Transverse colon (tissue), 3 donors: ENCODE measurements at regions not wholly inside any gene's neighbourhood (a gene's known extent, or its start where the extent isn't known, plus 50 kb on each side); places are given as distances from the start of the nearest gene placed in this dataset.

Experiments used
- POLR2A ChIP-seq: fragments of 450-650 bp; IDR thresholded peaks from one replicate; pipeline ENCODE4 v1.6.1; 2016; ENCODE audit warnings: antibody characterized with exemption, mild to moderate bottlenecking, moderate library complexity
- TF ChIP-seq, protein P1 (sequence below), 5 experiments: fragments of 200-600 bp in 3 of 5; fragments of 450-650 bp in 2 of 5; sonication (generic) in 3 of 5; IDR thresholded peaks; 1 replicate in 2 of 5; 2 replicates in 3 of 5; pipeline ENCODE4 v1.5.1; 2016 to 2017; ENCODE audit warnings: antibody characterized with exemption in 5 of 5, inconsistent platforms in 3 of 5, mild to moderate bottlenecking in 2 of 5, moderate library complexity in 1 of 5

DNA sequence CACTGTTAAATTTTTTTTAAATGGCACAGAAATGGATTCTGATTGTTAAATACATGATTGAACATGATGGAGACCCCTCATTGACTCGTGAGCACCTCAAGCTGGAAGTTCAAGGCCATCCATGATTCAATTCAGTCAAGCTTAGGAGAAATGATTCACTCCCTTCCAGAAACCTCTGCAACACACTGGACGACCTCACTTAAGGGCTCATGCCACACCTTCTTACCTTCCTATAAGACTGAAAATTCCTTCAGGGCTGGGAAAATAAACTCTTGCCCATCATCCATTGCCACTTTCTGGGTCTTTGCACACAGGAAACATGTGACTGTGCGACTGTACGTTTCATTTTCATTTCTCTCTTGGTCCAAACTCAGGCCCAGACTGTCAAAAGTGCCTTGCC lies 196.4 kb downstream of the TBXT start:
- TF ChIP-seq POLR2A: no peak
- TF ChIP-seq, protein P1, sequence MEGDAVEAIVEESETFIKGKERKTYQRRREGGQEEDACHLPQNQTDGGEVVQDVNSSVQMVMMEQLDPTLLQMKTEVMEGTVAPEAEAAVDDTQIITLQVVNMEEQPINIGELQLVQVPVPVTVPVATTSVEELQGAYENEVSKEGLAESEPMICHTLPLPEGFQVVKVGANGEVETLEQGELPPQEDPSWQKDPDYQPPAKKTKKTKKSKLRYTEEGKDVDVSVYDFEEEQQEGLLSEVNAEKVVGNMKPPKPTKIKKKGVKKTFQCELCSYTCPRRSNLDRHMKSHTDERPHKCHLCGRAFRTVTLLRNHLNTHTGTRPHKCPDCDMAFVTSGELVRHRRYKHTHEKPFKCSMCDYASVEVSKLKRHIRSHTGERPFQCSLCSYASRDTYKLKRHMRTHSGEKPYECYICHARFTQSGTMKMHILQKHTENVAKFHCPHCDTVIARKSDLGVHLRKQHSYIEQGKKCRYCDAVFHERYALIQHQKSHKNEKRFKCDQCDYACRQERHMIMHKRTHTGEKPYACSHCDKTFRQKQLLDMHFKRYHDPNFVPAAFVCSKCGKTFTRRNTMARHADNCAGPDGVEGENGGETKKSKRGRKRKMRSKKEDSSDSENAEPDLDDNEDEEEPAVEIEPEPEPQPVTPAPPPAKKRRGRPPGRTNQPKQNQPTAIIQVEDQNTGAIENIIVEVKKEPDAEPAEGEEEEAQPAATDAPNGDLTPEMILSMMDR (IDR thresholded peaks at IDR 0.05): no peak
